LNCaP clone FGC (cell line): ENCODE measurements at regions not wholly inside any gene's neighbourhood (a gene's known extent, or its start where the extent isn't known, plus 50 kb on each side); places are given as distances from the start of the nearest gene placed in this dataset.
"Not testable (repeated sequence)": the region's sequence is repeated elsewhere in the genome, so short reads cannot be mapped to it uniquely, and the experiment has no call there.

Source experiments
- DNase-seq: peaks from one replicate; pipeline ENCODE4 v3.0.0-alpha.2; 2011; ENCODE audit warnings: low read depth
- H3K4me3 ChIP-seq: 2 replicates; pipeline ENCODE4 v1.5.1; 2011; ENCODE audit warnings: mild to moderate bottlenecking, low read depth, low read length, control low read depth
- CTCF ChIP-seq: IDR thresholded peaks from 2 replicates; pipeline ENCODE4 v1.5.1; 2012; ENCODE audit warnings: mild to moderate bottlenecking; ENCODE audit not compliant: control insufficient read depth, insufficient read depth; ENCODE audit errors: extremely low read depth

- H3K4me3 ChIP-seq, result no peak overlapping the region
- peak; percentile 10; the same call in 1 of the 2 replicates for TF ChIP-seq CTCF
- DNase-seq, result no peak
These were observed 589.9 kb downstream of the MATN1 start for GRCh38 chr1:30133414-30134055.

GRCh38 chr1:30132602-30133286, 590.6 kb downstream of the MATN1 start:
- no peak for DNase-seq
- no peak for TF ChIP-seq CTCF
- H3K4me3 ChIP-seq, result no peak overlapping the region

- H3K4me3 ChIP-seq, DNase-seq: not testable (repeated sequence)
These were observed 592.8 kb downstream of the MATN1 start for GRCh38 chr1:30130566-30130965.

DNA sequence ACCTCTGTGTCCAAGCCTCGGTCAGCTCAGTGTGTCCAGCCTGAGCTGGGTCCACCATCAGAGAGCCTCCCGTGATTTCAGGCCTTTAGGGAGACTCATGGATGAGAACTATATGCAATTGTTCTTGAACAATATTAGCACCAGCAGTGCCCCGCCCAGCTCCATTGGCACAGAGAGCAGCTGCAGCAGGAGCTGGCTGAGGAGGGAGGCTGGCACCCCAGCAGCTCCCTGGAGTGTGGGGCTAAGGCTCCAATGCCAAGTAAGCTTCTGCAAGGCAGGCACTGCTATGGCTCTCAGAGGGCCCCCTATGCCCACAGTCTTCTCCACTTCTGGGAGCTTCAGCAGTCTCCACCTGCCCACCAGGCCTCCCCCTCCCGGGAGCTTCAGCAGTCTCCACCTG, 593.3 kb downstream of the MATN1 start:
- no peak for TF ChIP-seq CTCF
- no peak for DNase-seq
- no peak overlapping the region for H3K4me3 ChIP-seq

DNA sequence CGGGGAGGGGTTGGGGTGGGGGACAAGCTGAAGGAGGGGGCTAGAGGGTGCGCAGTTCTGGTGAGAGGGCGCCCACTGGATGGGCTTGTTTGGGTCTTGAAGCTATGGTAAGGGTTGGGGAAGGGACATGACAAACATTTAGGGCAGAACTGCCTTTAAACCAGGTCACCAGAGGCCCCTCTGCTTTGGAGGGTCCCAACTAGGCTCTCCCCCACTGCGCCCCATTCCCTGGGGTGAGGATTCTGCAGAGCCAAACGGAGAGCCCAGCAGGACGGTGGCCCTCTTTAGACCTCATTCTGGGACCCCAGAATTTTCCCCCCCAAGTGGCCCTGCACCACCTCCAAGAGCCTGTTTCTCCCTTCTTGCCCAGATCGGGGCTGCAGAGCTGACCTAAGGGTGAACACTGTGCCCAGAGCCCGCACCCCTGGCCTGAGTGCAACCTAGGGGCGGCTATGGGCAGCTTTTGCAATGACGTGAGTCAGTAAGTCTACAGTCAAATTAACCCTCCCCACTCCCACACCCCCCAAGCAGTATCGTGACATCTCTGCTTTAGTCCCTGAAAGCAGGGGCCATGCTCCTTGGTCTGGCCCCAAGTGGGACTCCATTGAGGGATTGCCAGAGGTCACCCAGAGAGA, 593.8 kb downstream of the MATN1 start:
- DNase-seq, result no peak
- H3K4me3 ChIP-seq, result no peak overlapping the region
- TF ChIP-seq CTCF, result no peak

DNA sequence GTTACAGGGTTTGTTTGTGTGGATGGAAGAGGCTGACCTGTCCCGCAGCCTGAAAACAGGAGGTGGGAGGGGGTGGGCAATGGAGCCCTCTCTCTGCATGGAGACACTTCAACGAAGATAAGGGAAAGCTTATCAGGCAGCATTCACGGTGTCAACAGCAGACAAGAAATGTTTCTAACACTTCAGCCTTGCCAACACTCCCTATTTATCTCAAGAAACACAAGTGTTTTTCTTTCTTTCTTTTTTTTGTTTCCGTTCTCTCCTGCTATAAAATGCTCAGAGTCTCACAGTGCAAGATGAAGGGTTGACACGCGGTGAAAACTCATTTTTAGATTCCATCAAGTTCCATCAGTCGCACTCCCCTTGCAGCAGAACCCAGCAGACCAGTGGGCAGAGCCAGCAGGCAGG, 594.4 kb downstream of the MATN1 start:
- no peak for TF ChIP-seq CTCF
- DNase-seq, result no peak
- H3K4me3 ChIP-seq, result no peak overlapping the region

GRCh38 chr1:30126848-30127247, 596.5 kb downstream of the MATN1 start:
- no peak for TF ChIP-seq CTCF

More at GRCh38 chr1:30126848-30127247, 596.5 kb downstream of the MATN1 start:
- H3K4me3 ChIP-seq, result no peak overlapping the region
- no peak for DNase-seq
